ENCODE measurements at regions not wholly inside any gene's neighbourhood (a gene's known extent, or its start where the extent isn't known, plus 50 kb on each side); places are given as distances from the start of the nearest gene placed in this dataset.

- no peaks in the 10 kb centered on the region for H3K36me3 ChIP-seq (ENCODE audit: control insufficient read depth in 1 of 2, insufficient read depth in 2 of 2, low read length in 2 of 2)
- no peak overlapping the region for H4K12ac ChIP-seq (ENCODE audit: low read depth, low read length)
- H3K79me1 ChIP-seq (ENCODE audit: low read length) = no peaks in the 10 kb centered on the region
Observed at GRCh38 chr15:47885920-47886319, 168.6 kb downstream of the SEMA6D start.

GRCh38 chr15:47887241-47887800 lies 170.0 kb downstream of the SEMA6D start:
- H2AK5ac ChIP-seq (ENCODE audit: low read length) = no peak overlapping the region
- DNase-seq = no peak

More at GRCh38 chr15:47885920-47886319, 168.6 kb downstream of the SEMA6D start:
- no peaks in the 10 kb centered on the region for H3K9me3 ChIP-seq (ENCODE audit: insufficient read depth, low read depth, low read length)
- H2BK120ac ChIP-seq (ENCODE audit: insufficient read depth, low read length, poor library complexity) = no peak overlapping the region
- H4K8ac ChIP-seq (ENCODE audit: low read depth, low read length) = no peak overlapping the region
- WGBS (ENCODE audit: extremely low coverage, insufficient coverage, insufficient read length) = no CpG with 5 or more reads among the region's 4 CpGs
- H3K4ac ChIP-seq (ENCODE audit: low read depth, low read length) = no peak overlapping the region
- no peak overlapping the region for H4K91ac ChIP-seq (ENCODE audit: low read depth, low read length)
- H3K4me1 ChIP-seq (ENCODE audit: control insufficient read depth in 1 of 2, insufficient read depth in 2 of 2, low read length in 2 of 2) = no peaks in the 10 kb centered on the region
- H3K9ac ChIP-seq (ENCODE audit: low read length) = no peak overlapping the region
- no peaks in the 10 kb centered on the region for H3K27me3 ChIP-seq (ENCODE audit: insufficient read depth, low read length)
- H2BK5ac ChIP-seq (ENCODE audit: low read depth, low read length, poor library complexity) = no peak overlapping the region
- H3K79me2 ChIP-seq (ENCODE audit: control insufficient read depth, insufficient read depth, low read length, poor library complexity) = no peaks in the 10 kb centered on the region
- no peak overlapping the region for H3K4me3 ChIP-seq (ENCODE audit: low read depth, low read length)
- peak in 1 of 2 donors; percentile 32 for DNase-seq
- H3K23ac ChIP-seq (ENCODE audit: low read length) = no peak overlapping the region
- H3K27ac ChIP-seq (ENCODE audit: low read depth, low read length) = no peak overlapping the region
- H2AK5ac ChIP-seq (ENCODE audit: low read length) = no peak overlapping the region
- H3K18ac ChIP-seq (ENCODE audit: low read length) = no peak overlapping the region
- no peak overlapping the region for H2AFZ ChIP-seq (ENCODE audit: insufficient read depth, low read length, poor library complexity)
- H3K4me2 ChIP-seq (ENCODE audit: low read length) = no peak overlapping the region
- no peak overlapping the region for H2BK12ac ChIP-seq (ENCODE audit: low read length)
- no peak overlapping the region for H3K14ac ChIP-seq (ENCODE audit: low read length)

DNA sequence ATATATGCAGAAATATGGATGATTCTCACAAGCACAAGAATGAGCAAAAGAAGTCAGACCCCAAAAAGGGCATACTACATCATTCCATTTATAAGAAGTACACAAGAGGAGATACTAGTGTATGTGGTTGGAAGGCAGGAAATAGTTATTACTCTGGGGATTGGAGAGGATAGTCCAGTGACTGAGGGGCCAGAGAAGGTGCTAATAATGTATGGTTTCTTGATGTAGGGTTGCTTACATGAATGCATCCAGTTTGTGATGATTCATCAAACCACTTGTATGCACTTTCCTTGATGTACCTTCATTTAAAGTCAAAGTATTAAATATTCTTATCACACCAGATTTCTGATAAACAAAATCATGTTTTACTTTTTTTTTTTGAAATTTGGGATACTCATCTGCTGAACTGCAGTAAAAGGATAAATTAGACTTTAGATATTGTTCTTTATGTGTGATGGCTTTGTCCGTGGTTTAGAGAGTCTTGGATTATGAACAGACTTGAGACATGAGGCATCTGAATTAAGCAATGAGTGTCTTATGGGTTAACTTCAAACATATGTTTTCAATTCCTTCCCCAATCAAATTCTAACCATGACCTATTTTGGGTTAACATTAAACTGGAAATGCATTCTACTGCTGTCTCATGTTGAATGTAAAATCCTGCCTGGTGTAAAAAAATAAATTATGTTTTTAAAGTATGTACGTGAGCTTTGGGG lies 171.2 kb downstream of the SEMA6D start:
- Histone ChIP-seq H3K9ac (ENCODE audit: low read length) (no peak overlapping the region), H3K4ac (ENCODE audit: low read depth, low read length) (no peak overlapping the region), H3K27me3 (ENCODE audit: insufficient read depth, low read length) (no peaks in the 10 kb centered on the region), H2AK5ac (ENCODE audit: low read length) (no peak overlapping the region), H4K8ac (ENCODE audit: low read depth, low read length) (no peak overlapping the region), H2BK12ac (ENCODE audit: low read length) (no peak overlapping the region), H4K91ac (ENCODE audit: low read depth, low read length) (no peak overlapping the region), H3K79me2 (ENCODE audit: control insufficient read depth, insufficient read depth, low read length, poor library complexity) (no peaks in the 10 kb centered on the region), H2AFZ (ENCODE audit: insufficient read depth, low read length, poor library complexity) (no peak overlapping the region), H2BK5ac (ENCODE audit: low read depth, low read length, poor library complexity) (no peak overlapping the region), H3K4me2 (ENCODE audit: low read length) (no peak overlapping the region), H3K36me3 (ENCODE audit: control insufficient read depth in 1 of 2, insufficient read depth in 2 of 2, low read length in 2 of 2) (no peaks in the 10 kb centered on the region), H3K27ac (ENCODE audit: low read depth, low read length) (no peak overlapping the region), H3K14ac (ENCODE audit: low read length) (no peak overlapping the region), H3K18ac (ENCODE audit: low read length) (no peak overlapping the region), H3K4me3 (ENCODE audit: low read depth, low read length) (no peak overlapping the region), H3K4me1 (ENCODE audit: control insufficient read depth in 1 of 2, insufficient read depth in 2 of 2, low read length in 2 of 2) (no peaks in the 10 kb centered on the region), H3K79me1 (ENCODE audit: low read length) (no peaks in the 10 kb centered on the region), H3K9me3 (ENCODE audit: insufficient read depth, low read depth, low read length) (no peaks in the 10 kb centered on the region), H2BK120ac (ENCODE audit: insufficient read depth, low read length, poor library complexity) (no peak overlapping the region), H4K12ac (ENCODE audit: low read depth, low read length) (no peak overlapping the region), H3K23ac (ENCODE audit: low read length) (no peak overlapping the region)
- WGBS (ENCODE audit: extremely low coverage, insufficient coverage, insufficient read length) = no CpG with 5 or more reads among the region's 2 CpGs
- DNase-seq = no peak

More at GRCh38 chr15:47887241-47887800, 170.0 kb downstream of the SEMA6D start:
- no peak overlapping the region for H3K23ac ChIP-seq (ENCODE audit: low read length)
- H4K12ac ChIP-seq (ENCODE audit: low read depth, low read length) = no peak overlapping the region
- H3K9ac ChIP-seq (ENCODE audit: low read length) = no peak overlapping the region
- H3K36me3 ChIP-seq (ENCODE audit: control insufficient read depth in 1 of 2, insufficient read depth in 2 of 2, low read length in 2 of 2) = no peaks in the 10 kb centered on the region
- no peak overlapping the region for H3K4ac ChIP-seq (ENCODE audit: low read depth, low read length)
- no peak overlapping the region for H3K14ac ChIP-seq (ENCODE audit: low read length)
- H3K4me1 ChIP-seq (ENCODE audit: control insufficient read depth in 1 of 2, insufficient read depth in 2 of 2, low read length in 2 of 2) = no peaks in the 10 kb centered on the region
- no peaks in the 10 kb centered on the region for H3K79me2 ChIP-seq (ENCODE audit: control insufficient read depth, insufficient read depth, low read length, poor library complexity)
- H3K4me3 ChIP-seq (ENCODE audit: low read depth, low read length) = no peak overlapping the region
- H2BK120ac ChIP-seq (ENCODE audit: insufficient read depth, low read length, poor library complexity) = no peak overlapping the region
- no peak overlapping the region for H4K91ac ChIP-seq (ENCODE audit: low read depth, low read length)
- no CpG with 5 or more reads among the region's 5 CpGs for WGBS (ENCODE audit: extremely low coverage, insufficient coverage, insufficient read length)
- no peak overlapping the region for H2BK5ac ChIP-seq (ENCODE audit: low read depth, low read length, poor library complexity)
- H3K9me3 ChIP-seq (ENCODE audit: insufficient read depth, low read depth, low read length) = no peaks in the 10 kb centered on the region
- no peak overlapping the region for H4K8ac ChIP-seq (ENCODE audit: low read depth, low read length)
- no peaks in the 10 kb centered on the region for H3K79me1 ChIP-seq (ENCODE audit: low read length)
- H3K18ac ChIP-seq (ENCODE audit: low read length) = no peak overlapping the region
- no peak overlapping the region for H2BK12ac ChIP-seq (ENCODE audit: low read length)
- H2AFZ ChIP-seq (ENCODE audit: insufficient read depth, low read length, poor library complexity) = no peak overlapping the region
- H3K4me2 ChIP-seq (ENCODE audit: low read length) = no peak overlapping the region
- H3K27me3 ChIP-seq (ENCODE audit: insufficient read depth, low read length) = no peaks in the 10 kb centered on the region
- no peak overlapping the region for H3K27ac ChIP-seq (ENCODE audit: low read depth, low read length)

GRCh38 chr15:47890397-47891150 lies 173.3 kb downstream of the SEMA6D start:
- no peak overlapping the region for H3K18ac ChIP-seq (ENCODE audit: low read length)
- H3K4me1 ChIP-seq (ENCODE audit: control insufficient read depth in 1 of 2, insufficient read depth in 2 of 2, low read length in 2 of 2) = no peaks in the 10 kb centered on the region
- H4K8ac ChIP-seq (ENCODE audit: low read depth, low read length) = no peak overlapping the region
- H3K27me3 ChIP-seq (ENCODE audit: insufficient read depth, low read length) = no peaks in the 10 kb centered on the region
- no peak overlapping the region for H4K12ac ChIP-seq (ENCODE audit: low read depth, low read length)
- no peak overlapping the region for H2BK5ac ChIP-seq (ENCODE audit: low read depth, low read length, poor library complexity)
- no peaks in the 10 kb centered on the region for H3K79me1 ChIP-seq (ENCODE audit: low read length)
- no peaks in the 10 kb centered on the region for H3K9me3 ChIP-seq (ENCODE audit: insufficient read depth, low read depth, low read length)
- H3K36me3 ChIP-seq (ENCODE audit: control insufficient read depth in 1 of 2, insufficient read depth in 2 of 2, low read length in 2 of 2) = no peaks in the 10 kb centered on the region
- no peak overlapping the region for H3K23ac ChIP-seq (ENCODE audit: low read length)
- no peak overlapping the region for H2AK5ac ChIP-seq (ENCODE audit: low read length)
- no peak overlapping the region for H3K27ac ChIP-seq (ENCODE audit: low read depth, low read length)
- no peak overlapping the region for H3K4me2 ChIP-seq (ENCODE audit: low read length)
- H3K14ac ChIP-seq (ENCODE audit: low read length) = no peak overlapping the region
- H3K4me3 ChIP-seq (ENCODE audit: low read depth, low read length) = no peak overlapping the region
- DNase-seq = no peak
- H3K79me2 ChIP-seq (ENCODE audit: control insufficient read depth, insufficient read depth, low read length, poor library complexity) = no peaks in the 10 kb centered on the region
- H3K9ac ChIP-seq (ENCODE audit: low read length) = no peak overlapping the region
- H2BK120ac ChIP-seq (ENCODE audit: insufficient read depth, low read length, poor library complexity) = no peak overlapping the region
- WGBS (ENCODE audit: extremely low coverage, insufficient coverage, insufficient read length) = no CpG with 5 or more reads among the region's 3 CpGs
- no peak overlapping the region for H2BK12ac ChIP-seq (ENCODE audit: low read length)
- no peak overlapping the region for H2AFZ ChIP-seq (ENCODE audit: insufficient read depth, low read length, poor library complexity)
- H3K4ac ChIP-seq (ENCODE audit: low read depth, low read length) = no peak overlapping the region
- no peak overlapping the region for H4K91ac ChIP-seq (ENCODE audit: low read depth, low read length)

All from trophoblast cell (in vitro differentiated cells and primary cell).